Gastrocnemius medialis (tissue), 4 donors: ENCODE measurements at regions not wholly inside any gene's neighbourhood (a gene's known extent, or its start where the extent isn't known, plus 50 kb on each side); places are given as distances from the start of the nearest gene placed in this dataset.

Experiments used
- ATAC-seq, 2 donors: fragments of 150-250 bp; one replicate each; pipeline ENCODE4 v1.9.1; 2016
- DNase-seq, 2 donors: peaks; one replicate each; pipeline ENCODE4 v3.0.0-alpha.2; 2019
- H3K27ac ChIP-seq, 4 donors: fragments of 200-600 bp; sonication (generic); 1 replicate in 1 of 4; 2 replicates in 3 of 4; pipeline ENCODE4 v1.5.1; 2016 to 2018; ENCODE audit warnings: mild to moderate bottlenecking in 2 of 4, moderate library complexity in 1 of 4
- H3K27me3 ChIP-seq, 3 donors: fragments of 200-600 bp; sonication (generic) in 2 of 3; 1 replicate in 1 of 3; 2 replicates in 2 of 3; pipeline versions ENCODE4 v1.5.1 to v1.6.0; 2016 to 2019; ENCODE audit warnings: mild to moderate bottlenecking in 1 of 3, moderate library complexity in 1 of 3
- H3K36me3 ChIP-seq, 2 donors: fragments of 200-600 bp; sonication (generic) in 1 of 2; one replicate each; pipeline ENCODE4 v1.5.1; 2017 to 2018
- H3K4me1 ChIP-seq, 2 donors: fragments of 200-600 bp; sonication (generic) in 1 of 2; one replicate each; pipeline ENCODE4 v1.5.1; 2016 to 2017; ENCODE audit warnings: mild to moderate bottlenecking in 2 of 2
- H3K4me3 ChIP-seq, 4 donors: fragments of 200-600 bp; sonication (generic) in 3 of 4; 1 replicate in 1 of 4; 2 replicates in 3 of 4; pipeline ENCODE4 v1.5.1; 2016 to 2019; ENCODE audit warnings: mild to moderate bottlenecking in 2 of 4
- H3K9me3 ChIP-seq, 3 donors: fragments of 200-600 bp; sonication (generic) in 2 of 3; 1 replicate in 1 of 3; 2 replicates in 2 of 3; pipeline ENCODE4 v1.5.1; 2016 to 2019
- CTCF ChIP-seq, 5 experiments: fragments of 450-650 bp in 3 of 5; fragments of 200-600 bp in 2 of 5; sonication (generic) in 2 of 5; IDR thresholded peaks in 4 of 5; conservative IDR thresholded peaks in 1 of 5; 1 replicate in 4 of 5; 2 replicates in 1 of 5; pipeline ENCODE4 v1.5.1; 2016 to 2019; ENCODE audit warnings: antibody characterized with exemption in 5 of 5, mild to moderate bottlenecking in 3 of 5, moderate library complexity in 3 of 5
- POLR2A ChIP-seq, 2 donors: fragments of 450-650 bp; IDR thresholded peaks; one replicate each; pipeline ENCODE4 v1.6.1; 2017; ENCODE audit warnings: antibody characterized with exemption in 2 of 2, mild to moderate bottlenecking in 2 of 2, moderate library complexity in 2 of 2
- in situ Hi-C, 4 donors: fragments of 200-750 bp; cut with MboI; loops; one replicate each; pipeline versions ENCODE4 v1.15.0 to v1.8.0; 2017; ENCODE audit warnings: low sequenced_read_pairs in 4 of 4
- intact Hi-C: fragments of 100-400 bp; cut with DNase I; formaldehyde crosslinking; loops from one replicate; pipeline ENCODE4 v1.15.1; 2023; ENCODE audit warnings: low total_unique reads

DNA sequence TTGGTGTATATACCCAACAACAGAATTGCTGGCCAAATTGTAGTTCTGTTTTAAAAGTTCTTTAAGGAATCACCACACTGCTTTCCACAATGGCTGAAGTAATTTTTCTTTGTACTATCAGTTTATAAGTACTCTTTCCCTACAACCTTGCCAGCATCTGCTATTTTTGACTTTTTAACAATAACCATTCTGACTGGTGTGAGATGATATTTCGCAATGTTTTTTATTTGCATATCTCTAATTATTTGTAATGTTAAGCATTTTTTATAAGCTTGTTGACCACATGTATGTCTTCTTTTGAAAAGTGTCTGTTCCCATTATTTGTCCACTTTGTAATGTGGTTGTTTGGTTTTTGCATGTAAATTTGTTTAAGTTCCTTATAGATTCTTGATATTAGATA is 509.9 kb upstream of the POU3F4 start:
- Histone ChIP-seq H3K27ac (no peak overlapping the region), H3K4me3 (no peak overlapping the region), H3K27me3 (no peaks in the 10 kb centered on the region), H3K4me1 (no peaks in the 10 kb centered on the region), H3K9me3 (no peaks in the 10 kb centered on the region), H3K36me3 (no peaks in the 10 kb centered on the region)
- DNase-seq (no peak), ATAC-seq (no peak)
- intact Hi-C loops (no loop called here), in situ Hi-C loops (no loop called here)
- TF ChIP-seq POLR2A (IDR thresholded peaks at IDR 0.05) (no peak), CTCF (IDR thresholded peaks at IDR 0.05 in 4 of 5, conservative IDR thresholded peaks at IDR 0.05 in 1 of 5) (no peak)

- H3K36me3 ChIP-seq: no peaks in the 10 kb centered on the region
- TF ChIP-seq CTCF (IDR thresholded peaks at IDR 0.05 in 4 of 5, conservative IDR thresholded peaks at IDR 0.05 in 1 of 5) (no peak), POLR2A (IDR thresholded peaks at IDR 0.05) (no peak)
Measured at GRCh38 chrX:83004012-83004411, 504.1 kb upstream of the POU3F4 start.

DNA sequence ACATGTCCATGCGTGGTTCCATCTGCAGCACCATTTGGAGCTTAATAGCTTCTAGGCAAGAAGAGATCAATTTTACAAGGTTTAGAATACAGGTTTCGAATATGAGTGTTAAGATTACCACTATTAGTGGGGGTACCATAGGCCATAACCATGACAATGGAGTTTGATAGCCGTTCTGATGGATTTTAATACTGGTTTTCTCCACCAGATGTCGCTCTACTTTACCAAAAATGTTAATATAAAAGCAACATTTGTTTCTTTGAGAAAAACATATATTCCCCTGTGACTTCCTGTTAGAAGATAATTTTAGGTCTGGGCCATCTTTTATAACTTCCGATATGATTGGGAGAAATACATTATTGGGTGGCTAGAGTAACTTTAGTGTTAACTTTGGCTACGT is 499.7 kb upstream of the POU3F4 start:
- Histone ChIP-seq H3K4me3 (no peak overlapping the region), H3K27me3 (no peaks in the 10 kb centered on the region), H3K36me3 (no peaks in the 10 kb centered on the region), H3K27ac (no peak overlapping the region), H3K9me3 (no peaks in the 10 kb centered on the region), H3K4me1 (no peaks in the 10 kb centered on the region)
- in situ Hi-C loops (no loop called here), intact Hi-C loops (no loop called here)
- no peak for ATAC-seq
- TF ChIP-seq CTCF (IDR thresholded peaks at IDR 0.05 in 4 of 5, conservative IDR thresholded peaks at IDR 0.05 in 1 of 5): peak in 1 of 5 experiments; percentile 41
- no peak for TF ChIP-seq POLR2A (IDR thresholded peaks at IDR 0.05)
- DNase-seq: no peak

More at GRCh38 chrX:83004012-83004411, 504.1 kb upstream of the POU3F4 start:
- Histone ChIP-seq H3K27me3 (no peaks in the 10 kb centered on the region), H3K4me3 (no peak overlapping the region), H3K9me3 (no peaks in the 10 kb centered on the region), H3K27ac (no peak overlapping the region), H3K4me1 (no peaks in the 10 kb centered on the region)
- DNase-seq: no peak
- in situ Hi-C loops: no loop called here
- intact Hi-C loops: no loop called here
- ATAC-seq: no peak

- Histone ChIP-seq H3K9me3 (peaks cover 0 to 2% (median 0%) of the 10 kb centered on the region in 3 donors), H3K4me3 (no peak overlapping the region), H3K4me1 (no peaks in the 10 kb centered on the region), H3K27ac (no peak overlapping the region), H3K36me3 (no peaks in the 10 kb centered on the region), H3K27me3 (no peaks in the 10 kb centered on the region)
- in situ Hi-C loops: no loop called here
- ATAC-seq (no peak), DNase-seq (no peak)
- intact Hi-C loops: no loop called here
- TF ChIP-seq CTCF (IDR thresholded peaks at IDR 0.05 in 4 of 5, conservative IDR thresholded peaks at IDR 0.05 in 1 of 5): no peak
- no peak for TF ChIP-seq POLR2A (IDR thresholded peaks at IDR 0.05)
Measured at GRCh38 chrX:83019258-83019657, 488.8 kb upstream of the POU3F4 start.

DNA sequence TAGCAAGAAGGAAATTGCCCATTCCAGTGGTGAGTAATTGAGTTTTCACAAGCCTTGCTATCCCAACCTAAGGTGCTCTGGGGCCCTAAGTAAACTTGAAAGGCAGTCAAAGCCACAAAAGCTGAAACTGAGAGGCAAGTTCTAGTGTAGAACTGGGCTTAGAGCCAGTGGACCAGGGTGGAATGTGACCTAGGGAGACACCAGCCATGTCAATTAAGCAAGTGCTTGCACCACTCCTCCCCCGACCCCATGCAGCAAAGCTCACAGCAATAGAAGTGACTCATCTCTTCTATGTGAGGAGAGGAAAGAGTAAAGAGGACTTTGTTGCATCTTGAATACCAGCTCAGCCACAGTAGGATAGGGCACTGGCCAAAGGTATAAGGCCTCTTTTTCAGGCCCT is 486.1 kb upstream of the POU3F4 start:
- H3K4me3 ChIP-seq: no peak overlapping the region
- in situ Hi-C loops: no loop called here
- TF ChIP-seq POLR2A (IDR thresholded peaks at IDR 0.05): no peak
- TF ChIP-seq CTCF (IDR thresholded peaks at IDR 0.05 in 4 of 5, conservative IDR thresholded peaks at IDR 0.05 in 1 of 5): no peak
- no peaks in the 10 kb centered on the region for H3K4me1 ChIP-seq
- DNase-seq (no peak), ATAC-seq (no peak)
- H3K9me3 ChIP-seq: peaks cover 0 to 4% (median 0%) of the 10 kb centered on the region in 3 donors
- intact Hi-C loops: no loop called here
- H3K36me3 ChIP-seq: no peaks in the 10 kb centered on the region
- H3K27me3 ChIP-seq: no peaks in the 10 kb centered on the region
- no peak overlapping the region for H3K27ac ChIP-seq
